OCI-LY7 (cell line): ENCODE measurements at regions not wholly inside any gene's neighbourhood (a gene's known extent, or its start where the extent isn't known, plus 50 kb on each side); places are given as distances from the start of the nearest gene placed in this dataset.
"Not testable (repeated sequence)": the region's sequence is repeated elsewhere in the genome, so short reads cannot be mapped to it uniquely, and the experiment has no call there.

Source experiments
- BruUV-seq: library from RNA; stranded (reverse); fragments of 400-500 nt; replicated peaks from 2 replicates; lab custom pipeline; 2021; lab: Mats Ljungman, UMichigan
- CTCF ChIA-PET: fragments of 300-600 bp; sonication (Branson Sonifier 250); formaldehyde crosslinking; loops from one replicate; lab custom pipeline; 2022; ENCODE audit warnings: antibody characterized with exemption; ENCODE audit not compliant: unreplicated experiment; lab: Charles Lee
- POLR2A ChIA-PET: fragments of 300-600 bp; sonication (Branson Sonifier 250); formaldehyde crosslinking; loops from one replicate; lab custom pipeline; 2022; ENCODE audit warnings: antibody characterized with exemption; lab: Charles Lee
- DNase-seq: peaks from one replicate; pipeline ENCODE4 v3.0.0-alpha.2; 2015; ENCODE audit warnings: low spot score
- H2AFZ ChIP-seq: fragments of 200-600 bp; sonication (generic), shearing (Covaris generic); 2 replicates; pipeline ENCODE4 v1.6.1; 2014; ENCODE audit warnings: mild to moderate bottlenecking, antibody characterized with exemption, low read length, moderate library complexity
- H3K27ac ChIP-seq: fragments of 200-600 bp; sonication (generic); 2 replicates; pipeline ENCODE4 v1.5.1; 2014; ENCODE audit warnings: mixed run types, low read depth, mild to moderate bottlenecking, moderate library complexity, low read length, inconsistent platforms; ENCODE audit not compliant: poor library complexity, severe bottlenecking
- H3K36me3 ChIP-seq: fragments of 200-600 bp; sonication (generic); 2 replicates; pipeline ENCODE4 v1.6.1; 2014; ENCODE audit warnings: mild to moderate bottlenecking, antibody characterized with exemption, low read length, moderate library complexity, mixed read lengths; ENCODE audit not compliant: insufficient read depth
- H3K4me1 ChIP-seq: fragments of 200-600 bp; sonication (generic); 2 replicates; pipeline ENCODE4 v1.5.1; 2014; ENCODE audit warnings: mild to moderate bottlenecking, low read length; ENCODE audit not compliant: insufficient read depth, poor library complexity, severe bottlenecking
- H3K4me2 ChIP-seq: fragments of 200-600 bp; sonication (generic); 2 replicates; pipeline ENCODE4 v1.6.1; 2014; ENCODE audit warnings: mild to moderate bottlenecking, low read length
- H3K4me3 ChIP-seq: fragments of 200-600 bp; sonication (generic); 2 replicates; pipeline ENCODE4 v1.5.1; 2014; ENCODE audit warnings: mild to moderate bottlenecking, low read depth, low read length; ENCODE audit not compliant: poor library complexity, severe bottlenecking
- H3K79me2 ChIP-seq: fragments of 200-600 bp; sonication (generic); 2 replicates; pipeline ENCODE4 v1.6.1; 2016; ENCODE audit warnings: low read depth, mild to moderate bottlenecking, low read length, moderate library complexity, mixed read lengths; ENCODE audit not compliant: insufficient read depth
- H3K9me2 ChIP-seq: fragments of 200-600 bp; sonication (generic); 2 replicates; pipeline ENCODE4 v1.6.1; 2016; ENCODE audit warnings: mild to moderate bottlenecking, low read length, mixed read lengths; ENCODE audit not compliant: insufficient read depth
- H3K9me3 ChIP-seq: fragments of 200-600 bp; sonication (generic); 2 replicates; pipeline ENCODE4 v1.6.1; 2014; ENCODE audit warnings: mild to moderate bottlenecking, mixed run types, low read length, mixed read lengths
- H4K20me1 ChIP-seq: fragments of 200-600 bp; sonication (generic); 2 replicates; pipeline ENCODE4 v1.6.1; 2014; ENCODE audit warnings: mild to moderate bottlenecking, antibody characterized with exemption, low read length, moderate library complexity, mixed read lengths; ENCODE audit not compliant: insufficient read depth
- EZH2phosphoT487 ChIP-seq: fragments of 200-600 bp; sonication (generic); IDR thresholded peaks from 2 replicates; pipeline ENCODE4 v1.6.1; 2018; ENCODE audit warnings: low read depth, borderline replicate concordance, mild to moderate bottlenecking, mixed run types, antibody characterized with exemption, low read length, moderate library complexity, mixed read lengths
- intact Hi-C: fragments of 100-400 bp; cut with micrococcal nuclease; formaldehyde crosslinking; loops from one replicate; pipeline ENCODE4 v1.10.0; 2022; ENCODE audit not compliant: unreplicated experiment
- TF ChIP-seq, protein P1 (sequence below): fragments of 200-600 bp; sonication (generic); conservative IDR thresholded peaks from 2 replicates; pipeline ENCODE4 v1.5.1; 2014; ENCODE audit warnings: mild to moderate bottlenecking, antibody characterized with exemption, low read length, moderate library complexity, mixed read lengths

- BruUV-seq: no TSS peak
- ChIA-PET POLR2A (interaction anchor here (0.7 kb wide), 1 partner anchor 191 kb away, joined by 4 read pairs; no protein-coding TSS in a partner anchor), CTCF (no interaction called here)
- no peaks in the 10 kb centered on the region for H3K9me3 ChIP-seq
- H3K4me1 ChIP-seq: no peaks in the 10 kb centered on the region
- no peak for TF ChIP-seq EZH2phosphoT487
- TF ChIP-seq, protein P1, sequence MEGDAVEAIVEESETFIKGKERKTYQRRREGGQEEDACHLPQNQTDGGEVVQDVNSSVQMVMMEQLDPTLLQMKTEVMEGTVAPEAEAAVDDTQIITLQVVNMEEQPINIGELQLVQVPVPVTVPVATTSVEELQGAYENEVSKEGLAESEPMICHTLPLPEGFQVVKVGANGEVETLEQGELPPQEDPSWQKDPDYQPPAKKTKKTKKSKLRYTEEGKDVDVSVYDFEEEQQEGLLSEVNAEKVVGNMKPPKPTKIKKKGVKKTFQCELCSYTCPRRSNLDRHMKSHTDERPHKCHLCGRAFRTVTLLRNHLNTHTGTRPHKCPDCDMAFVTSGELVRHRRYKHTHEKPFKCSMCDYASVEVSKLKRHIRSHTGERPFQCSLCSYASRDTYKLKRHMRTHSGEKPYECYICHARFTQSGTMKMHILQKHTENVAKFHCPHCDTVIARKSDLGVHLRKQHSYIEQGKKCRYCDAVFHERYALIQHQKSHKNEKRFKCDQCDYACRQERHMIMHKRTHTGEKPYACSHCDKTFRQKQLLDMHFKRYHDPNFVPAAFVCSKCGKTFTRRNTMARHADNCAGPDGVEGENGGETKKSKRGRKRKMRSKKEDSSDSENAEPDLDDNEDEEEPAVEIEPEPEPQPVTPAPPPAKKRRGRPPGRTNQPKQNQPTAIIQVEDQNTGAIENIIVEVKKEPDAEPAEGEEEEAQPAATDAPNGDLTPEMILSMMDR: no peak
- H3K36me3 ChIP-seq: no peaks in the 10 kb centered on the region
- H3K79me2 ChIP-seq: no peaks in the 10 kb centered on the region
- intact Hi-C loops: no loop called here
- no peak overlapping the region for H3K4me2 ChIP-seq
- no peak overlapping the region for H2AFZ ChIP-seq
- H4K20me1 ChIP-seq: no peaks in the 10 kb centered on the region
- no peak for DNase-seq
- H3K27ac ChIP-seq: no peak overlapping the region
- no peaks in the 10 kb centered on the region for H3K9me2 ChIP-seq
- H3K4me3 ChIP-seq: no peak overlapping the region
Observed at GRCh38 chr11:90428836-90429235, 206.0 kb upstream of the CHORDC1 start.

- Histone ChIP-seq H3K4me1 (no peaks in the 10 kb centered on the region), H4K20me1 (no peaks in the 10 kb centered on the region), H3K9me2 (no peaks in the 10 kb centered on the region), H3K4me3 (no peak overlapping the region), H3K79me2 (no peaks in the 10 kb centered on the region), H3K36me3 (no peaks in the 10 kb centered on the region), H3K9me3 (no peaks in the 10 kb centered on the region), H3K27ac (no peak overlapping the region), H3K4me2 (no peak overlapping the region), H2AFZ (no peak overlapping the region)
- no peak for DNase-seq
- BruUV-seq: no TSS peak
- TF ChIP-seq, protein P1: no peak
- no peak for TF ChIP-seq EZH2phosphoT487
- CTCF ChIA-PET: no interaction called here
- POLR2A ChIA-PET: no interaction called here
- intact Hi-C loops: no loop called here
Observed at GRCh38 chr11:90426442-90426841, 203.6 kb upstream of the CHORDC1 start.

DNA sequence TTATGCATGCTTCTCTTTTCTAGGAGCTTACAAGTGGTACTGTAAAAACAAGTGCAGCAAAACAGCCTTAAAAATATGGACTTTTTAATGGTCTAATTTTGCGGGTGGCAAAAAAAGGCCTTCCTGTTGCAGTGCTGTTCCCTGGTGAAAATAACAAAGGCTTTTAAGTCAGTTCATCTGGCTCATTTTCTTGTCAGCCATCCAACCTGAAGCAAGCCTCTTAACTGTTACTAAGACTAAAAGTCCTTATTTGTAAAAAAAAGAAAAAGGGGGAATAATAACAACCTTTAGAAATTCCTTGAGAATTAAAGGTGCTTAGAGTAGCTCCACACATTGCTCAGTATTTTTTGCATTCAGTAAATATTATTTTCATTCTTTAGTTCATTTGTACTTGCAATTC, 200.5 kb upstream of the CHORDC1 start:
- Histone ChIP-seq H3K4me1 (no peaks in the 10 kb centered on the region), H3K9me2 (no peaks in the 10 kb centered on the region), H3K27ac (no peak overlapping the region), H4K20me1 (no peaks in the 10 kb centered on the region), H3K36me3 (no peaks in the 10 kb centered on the region), H3K4me3 (no peak overlapping the region), H3K9me3 (no peaks in the 10 kb centered on the region), H3K79me2 (no peaks in the 10 kb centered on the region), H2AFZ (no peak overlapping the region), H3K4me2 (no peak overlapping the region)
- intact Hi-C loops: no loop called here
- DNase-seq: no peak
- ChIA-PET CTCF (no interaction called here), POLR2A (no interaction called here)
- no TSS peak for BruUV-seq
- TF ChIP-seq, protein P1: no peak
- TF ChIP-seq EZH2phosphoT487: no peak

GRCh38 chr11:90422787-90423186, 199.9 kb upstream of the CHORDC1 start:
- H4K20me1 ChIP-seq, H3K36me3 ChIP-seq, DNase-seq, BruUV-seq, CTCF ChIA-PET, H3K79me2 ChIP-seq, POLR2A ChIA-PET, H2AFZ ChIP-seq, intact Hi-C loops, H3K9me3 ChIP-seq, H3K4me1 ChIP-seq, H3K27ac ChIP-seq, H3K9me2 ChIP-seq, H3K4me3 ChIP-seq, H3K4me2 ChIP-seq: not testable (repeated sequence)
